ENCODE measurements at regions not wholly inside any gene's neighbourhood (a gene's known extent, or its start where the extent isn't known, plus 50 kb on each side); places are given as distances from the start of the nearest gene placed in this dataset.

- H3K36me3 ChIP-seq (ENCODE audit: control insufficient read depth in 2 of 2, extremely low read depth in 1 of 2, insufficient read depth in 2 of 2, low read length in 2 of 2) = no peaks in the 10 kb centered on the region
- POLR2A ChIA-PET = no interaction called here
These were observed 412.7 kb downstream of the MAFB start for GRCh38 chr20:40276301-40276700.

GRCh38 chr20:40275738-40276137 is 413.3 kb downstream of the MAFB start:
- Histone ChIP-seq H2AFZ (ENCODE audit: low read depth, low read length) (no peak overlapping the region), H3K79me2 (ENCODE audit: control insufficient read depth, insufficient read depth, low read length) (no peaks in the 10 kb centered on the region), H3K4me2 (ENCODE audit: insufficient read depth, low read length) (no peak overlapping the region), H3K9me1 (replicated peaks; ENCODE audit: control insufficient read depth, extremely low read depth, insufficient read depth, low read length) (no peaks in the 10 kb centered on the region), H3K27me3 (ENCODE audit: control insufficient read depth in 2 of 2, insufficient read depth in 2 of 2, low read length in 2 of 2) (no peaks in the 10 kb centered on the region), H4K20me1 (replicated peaks; ENCODE audit: control insufficient read depth, extremely low read depth, insufficient read depth, low read length) (no peaks in the 10 kb centered on the region), H3K36me3 (ENCODE audit: control insufficient read depth in 2 of 2, extremely low read depth in 1 of 2, insufficient read depth in 2 of 2, low read length in 2 of 2) (no peaks in the 10 kb centered on the region), H3K9me3 (replicated peaks; ENCODE audit: control insufficient read depth, insufficient read depth, low read length) (no peaks in the 10 kb centered on the region), H3K9ac (replicated peaks; ENCODE audit: extremely low read depth, insufficient read depth, low read length) (no peak overlapping the region), H3K4me1 (ENCODE audit: control insufficient read depth, extremely low read depth, insufficient read depth, low read length) (peaks cover 3% of the 10 kb centered on the region), H3K4me3 (replicated peaks in 1 of 3; ENCODE audit: insufficient read depth in 1 of 3, low read depth in 1 of 3, low read length in 3 of 3) (no peak overlapping the region), H3K27ac (ENCODE audit: insufficient read depth, low read depth, low read length) (no peak overlapping the region)
- intact Hi-C loops (cut with micrococcal nuclease) (no loop called here), dilution Hi-C loops (cut with MboI; ENCODE audit: extremely low pct_ligation_motif_present, low sequenced_read_pairs) (no loop called here)
- BruUV-seq (replicated peaks) = no TSS peak
- FAIRE-seq (no peak), DNase-seq (ENCODE audit: low read depth, low spot score) (no peak)
- TF ChIP-seq GATA2 (IDR thresholded peaks at IDR 0.05; ENCODE audit: insufficient read depth, insufficient read length, low read depth, low read length) = no peak
- TF ChIP-seq CTCF (IDR thresholded peaks at IDR 0.05; ENCODE audit: extremely low read depth in 1 of 2, insufficient read depth in 1 of 2, low read depth in 1 of 2, low read length in 2 of 2) = no peak
- no peak for TF ChIP-seq POLR2AphosphoS5 (IDR thresholded peaks at IDR 0.05; ENCODE audit: insufficient read depth, low read depth, low read length)
- TF ChIP-seq MYC (IDR thresholded peaks at IDR 0.05; ENCODE audit: low read depth, low read length) = no peak
- ChIA-PET CTCF (no interaction called here), POLR2A (no interaction called here)

More at GRCh38 chr20:40276301-40276700, 412.7 kb downstream of the MAFB start:
- no peak overlapping the region for H3K27ac ChIP-seq (ENCODE audit: insufficient read depth, low read depth, low read length)
- no peak overlapping the region for H3K4me3 ChIP-seq (replicated peaks in 1 of 3; ENCODE audit: insufficient read depth in 1 of 3, low read depth in 1 of 3, low read length in 3 of 3)
- intact Hi-C loops (cut with micrococcal nuclease) (no loop called here), dilution Hi-C loops (cut with MboI; ENCODE audit: extremely low pct_ligation_motif_present, low sequenced_read_pairs) (no loop called here)
- no peaks in the 10 kb centered on the region for H3K9me3 ChIP-seq (replicated peaks; ENCODE audit: control insufficient read depth, insufficient read depth, low read length)
- DNase-seq (ENCODE audit: low read depth, low spot score) (no peak), FAIRE-seq (no peak)
- no peaks in the 10 kb centered on the region for H3K9me1 ChIP-seq (replicated peaks; ENCODE audit: control insufficient read depth, extremely low read depth, insufficient read depth, low read length)
- H3K4me1 ChIP-seq (ENCODE audit: control insufficient read depth, extremely low read depth, insufficient read depth, low read length) = peaks cover 3% of the 10 kb centered on the region
- no peak overlapping the region for H3K4me2 ChIP-seq (ENCODE audit: insufficient read depth, low read length)
- BruUV-seq (replicated peaks) = no TSS peak
- H2AFZ ChIP-seq (ENCODE audit: low read depth, low read length) = no peak overlapping the region
- no peaks in the 10 kb centered on the region for H4K20me1 ChIP-seq (replicated peaks; ENCODE audit: control insufficient read depth, extremely low read depth, insufficient read depth, low read length)
- no peaks in the 10 kb centered on the region for H3K79me2 ChIP-seq (ENCODE audit: control insufficient read depth, insufficient read depth, low read length)
- CTCF ChIA-PET = no interaction called here
- no peak overlapping the region for H3K9ac ChIP-seq (replicated peaks; ENCODE audit: extremely low read depth, insufficient read depth, low read length)
- no peak for TF ChIP-seq POLR2A (IDR thresholded peaks at IDR 0.05; ENCODE audit: low read depth, low read length)
- no peaks in the 10 kb centered on the region for H3K27me3 ChIP-seq (ENCODE audit: control insufficient read depth in 2 of 2, insufficient read depth in 2 of 2, low read length in 2 of 2)
